OCI-LY1 (cell line): ENCODE measurements at regions not wholly inside any gene's neighbourhood (a gene's known extent, or its start where the extent isn't known, plus 50 kb on each side); places are given as distances from the start of the nearest gene placed in this dataset.

Experiments
- CTCF ChIP-seq: fragments of 200-600 bp; sonication (generic), shearing (Covaris generic); IDR thresholded peaks from 2 replicates; pipeline ENCODE4 v1.5.1; 2017; ENCODE audit warnings: mild to moderate bottlenecking, antibody characterized with exemption, low read length, moderate library complexity, mixed read lengths
- EZH2 ChIP-seq: fragments of 200-600 bp; sonication (generic), shearing (Covaris generic); IDR thresholded peaks from 2 replicates; pipeline ENCODE4 v1.8.0; 2017; ENCODE audit warnings: borderline replicate concordance, mixed run types, mild to moderate bottlenecking, antibody characterized with exemption, low read length, moderate library complexity, mixed read lengths

GRCh38 chr2:36165132-36165531 lies 190.4 kb upstream of the CRIM1 start:
- TF ChIP-seq CTCF, result no peak
- no peak for TF ChIP-seq EZH2
